ENCODE measurements at regions not wholly inside any gene's neighbourhood (a gene's known extent, or its start where the extent isn't known, plus 50 kb on each side); places are given as distances from the start of the nearest gene placed in this dataset.

- no peak for DNase-seq (ENCODE audit: low read depth)
- H3K9ac ChIP-seq (ENCODE audit: low read length), result no peak overlapping the region
- H3K9me3 ChIP-seq (ENCODE audit: control insufficient read depth, low read length), result no peaks in the 10 kb centered on the region
- no peaks in the 10 kb centered on the region for H3K36me3 ChIP-seq (ENCODE audit: control insufficient read depth, insufficient read depth, low read length, severe bottlenecking)
- H3K4me1 ChIP-seq (ENCODE audit: control insufficient read depth, insufficient read depth, low read length), result peaks cover 17% of the 10 kb centered on the region
- no peak overlapping the region for H3K4me3 ChIP-seq (ENCODE audit: low read length)
- H3K27me3 ChIP-seq (replicated peaks; ENCODE audit: control insufficient read depth, insufficient read depth, low read length), result peaks cover 3% of the 10 kb centered on the region
These were observed 122.8 kb downstream of the MTX3 start for GRCh38 chr5:79868163-79868670.

- peaks cover 3% of the 10 kb centered on the region for H3K27me3 ChIP-seq (replicated peaks; ENCODE audit: control insufficient read depth, insufficient read depth, low read length)
These were observed 125.5 kb downstream of the MTX3 start for GRCh38 chr5:79865579-79865978.

GRCh38 chr5:79864364-79864763 is 126.7 kb downstream of the MTX3 start:
- peaks cover 3% of the 10 kb centered on the region for H3K27me3 ChIP-seq (replicated peaks; ENCODE audit: control insufficient read depth, insufficient read depth, low read length)
- peaks cover 5% of the 10 kb centered on the region for H3K4me1 ChIP-seq (ENCODE audit: control insufficient read depth, insufficient read depth, low read length)
- DNase-seq (ENCODE audit: low read depth), result no peak
- H3K36me3 ChIP-seq (ENCODE audit: control insufficient read depth, insufficient read depth, low read length, severe bottlenecking), result no peaks in the 10 kb centered on the region
- H3K4me3 ChIP-seq (ENCODE audit: low read length), result no peak overlapping the region
- H3K9me3 ChIP-seq (ENCODE audit: control insufficient read depth, low read length), result no peaks in the 10 kb centered on the region
- H3K9ac ChIP-seq (ENCODE audit: low read length), result no peak overlapping the region

More at GRCh38 chr5:79865579-79865978, 125.5 kb downstream of the MTX3 start:
- Histone ChIP-seq H3K9ac (ENCODE audit: low read length) (no peak overlapping the region), H3K36me3 (ENCODE audit: control insufficient read depth, insufficient read depth, low read length, severe bottlenecking) (no peaks in the 10 kb centered on the region), H3K9me3 (ENCODE audit: control insufficient read depth, low read length) (no peaks in the 10 kb centered on the region), H3K4me1 (ENCODE audit: control insufficient read depth, insufficient read depth, low read length) (no peaks in the 10 kb centered on the region), H3K4me3 (ENCODE audit: low read length) (no peak overlapping the region)
- DNase-seq (ENCODE audit: low read depth), result no peak

GRCh38 chr5:79859588-79859987 is 131.5 kb downstream of the MTX3 start:
- H3K4me3 ChIP-seq (ENCODE audit: low read length), result no peak overlapping the region
- no peak for DNase-seq (ENCODE audit: low read depth)
- H3K4me1 ChIP-seq (ENCODE audit: control insufficient read depth, insufficient read depth, low read length), result peaks cover 5% of the 10 kb centered on the region
- H3K36me3 ChIP-seq (ENCODE audit: control insufficient read depth, insufficient read depth, low read length, severe bottlenecking), result no peaks in the 10 kb centered on the region
- H3K9ac ChIP-seq (ENCODE audit: low read length), result no peak overlapping the region
- H3K27me3 ChIP-seq (replicated peaks; ENCODE audit: control insufficient read depth, insufficient read depth, low read length), result no peaks in the 10 kb centered on the region
- H3K9me3 ChIP-seq (ENCODE audit: control insufficient read depth, low read length), result no peaks in the 10 kb centered on the region

- Histone ChIP-seq H3K36me3 (ENCODE audit: control insufficient read depth, insufficient read depth, low read length, severe bottlenecking) (no peaks in the 10 kb centered on the region), H3K9ac (ENCODE audit: low read length) (no peak overlapping the region), H3K4me3 (ENCODE audit: low read length) (no peak overlapping the region), H3K4me1 (ENCODE audit: control insufficient read depth, insufficient read depth, low read length) (peaks cover 5% of the 10 kb centered on the region), H3K9me3 (ENCODE audit: control insufficient read depth, low read length) (no peaks in the 10 kb centered on the region), H3K27me3 (replicated peaks; ENCODE audit: control insufficient read depth, insufficient read depth, low read length) (no peaks in the 10 kb centered on the region)
- DNase-seq (ENCODE audit: low read depth), result no peak
These were observed 132.7 kb downstream of the MTX3 start for GRCh38 chr5:79858410-79858723.

- Histone ChIP-seq H3K9me3 (ENCODE audit: control insufficient read depth, low read length) (no peaks in the 10 kb centered on the region), H3K36me3 (ENCODE audit: control insufficient read depth, insufficient read depth, low read length, severe bottlenecking) (no peaks in the 10 kb centered on the region), H3K4me3 (ENCODE audit: low read length) (no peak overlapping the region), H3K27me3 (replicated peaks; ENCODE audit: control insufficient read depth, insufficient read depth, low read length) (no peaks in the 10 kb centered on the region), H3K4me1 (ENCODE audit: control insufficient read depth, insufficient read depth, low read length) (peaks cover 5% of the 10 kb centered on the region), H3K9ac (ENCODE audit: low read length) (no peak overlapping the region)
- DNase-seq (ENCODE audit: low read depth), result peak; percentile 81
These were observed 133.2 kb downstream of the MTX3 start for GRCh38 chr5:79857714-79858409.

GRCh38 chr5:79856456-79857055 is 134.5 kb downstream of the MTX3 start:
- Histone ChIP-seq H3K9ac (ENCODE audit: low read length) (no peak overlapping the region), H3K9me3 (ENCODE audit: control insufficient read depth, low read length) (no peaks in the 10 kb centered on the region), H3K36me3 (ENCODE audit: control insufficient read depth, insufficient read depth, low read length, severe bottlenecking) (no peaks in the 10 kb centered on the region), H3K27me3 (replicated peaks; ENCODE audit: control insufficient read depth, insufficient read depth, low read length) (no peaks in the 10 kb centered on the region), H3K4me1 (ENCODE audit: control insufficient read depth, insufficient read depth, low read length) (peaks cover 5% of the 10 kb centered on the region), H3K4me3 (ENCODE audit: low read length) (no peak overlapping the region)
- DNase-seq (ENCODE audit: low read depth), result no peak

GRCh38 chr5:79853676-79854418 is 137.2 kb downstream of the MTX3 start:
- Histone ChIP-seq H3K9ac (ENCODE audit: low read length) (no peak overlapping the region), H3K36me3 (ENCODE audit: control insufficient read depth, insufficient read depth, low read length, severe bottlenecking) (no peaks in the 10 kb centered on the region), H3K27me3 (replicated peaks; ENCODE audit: control insufficient read depth, insufficient read depth, low read length) (no peaks in the 10 kb centered on the region), H3K4me3 (ENCODE audit: low read length) (no peak overlapping the region), H3K4me1 (ENCODE audit: control insufficient read depth, insufficient read depth, low read length) (peaks cover 8% of the 10 kb centered on the region), H3K9me3 (ENCODE audit: control insufficient read depth, low read length) (no peaks in the 10 kb centered on the region)
- no peak for DNase-seq (ENCODE audit: low read depth)

- H3K4me3 ChIP-seq (ENCODE audit: low read length), result no peak overlapping the region
- no peak overlapping the region for H3K9ac ChIP-seq (ENCODE audit: low read length)
- no peaks in the 10 kb centered on the region for H3K27me3 ChIP-seq (replicated peaks; ENCODE audit: control insufficient read depth, insufficient read depth, low read length)
- H3K4me1 ChIP-seq (ENCODE audit: control insufficient read depth, insufficient read depth, low read length), result peaks cover 8% of the 10 kb centered on the region
- H3K36me3 ChIP-seq (ENCODE audit: control insufficient read depth, insufficient read depth, low read length, severe bottlenecking), result no peaks in the 10 kb centered on the region
- H3K9me3 ChIP-seq (ENCODE audit: control insufficient read depth, low read length), result no peaks in the 10 kb centered on the region
- no peak for DNase-seq (ENCODE audit: low read depth)
These were observed 138.0 kb downstream of the MTX3 start for GRCh38 chr5:79853028-79853427.

GRCh38 chr5:79851391-79851863 is 139.6 kb downstream of the MTX3 start:
- Histone ChIP-seq H3K4me3 (ENCODE audit: low read length) (no peak overlapping the region), H3K9ac (ENCODE audit: low read length) (no peak overlapping the region), H3K9me3 (ENCODE audit: control insufficient read depth, low read length) (no peaks in the 10 kb centered on the region), H3K27me3 (replicated peaks; ENCODE audit: control insufficient read depth, insufficient read depth, low read length) (no peaks in the 10 kb centered on the region), H3K36me3 (ENCODE audit: control insufficient read depth, insufficient read depth, low read length, severe bottlenecking) (no peaks in the 10 kb centered on the region), H3K4me1 (ENCODE audit: control insufficient read depth, insufficient read depth, low read length) (peaks cover 9% of the 10 kb centered on the region)
- no peak for DNase-seq (ENCODE audit: low read depth)

GRCh38 chr5:79850941-79851340 is 140.1 kb downstream of the MTX3 start:
- Histone ChIP-seq H3K9ac (ENCODE audit: low read length) (no peak overlapping the region), H3K9me3 (ENCODE audit: control insufficient read depth, low read length) (no peaks in the 10 kb centered on the region), H3K27me3 (replicated peaks; ENCODE audit: control insufficient read depth, insufficient read depth, low read length) (no peaks in the 10 kb centered on the region), H3K36me3 (ENCODE audit: control insufficient read depth, insufficient read depth, low read length, severe bottlenecking) (no peaks in the 10 kb centered on the region), H3K4me3 (ENCODE audit: low read length) (no peak overlapping the region), H3K4me1 (ENCODE audit: control insufficient read depth, insufficient read depth, low read length) (peaks cover 14% of the 10 kb centered on the region)
- no peak for DNase-seq (ENCODE audit: low read depth)

All from adipocyte (in vitro differentiated cells).